Adrenal gland (tissue), 5 donors: ENCODE measurements at regions not wholly inside any gene's neighbourhood (a gene's known extent, or its start where the extent isn't known, plus 50 kb on each side); places are given as distances from the start of the nearest gene placed in this dataset.

Experiments
- POLR2A ChIP-seq, 2 donors: fragments of 450-650 bp; IDR thresholded peaks; one replicate each; pipeline ENCODE4 v1.6.1; 2017; ENCODE audit warnings: antibody characterized with exemption in 2 of 2, mild to moderate bottlenecking in 2 of 2, moderate library complexity in 1 of 2
- TF ChIP-seq, protein P1 (sequence below), 6 experiments: fragments of 450-650 bp in 4 of 6; fragments of 200-600 bp in 2 of 6; sonication (generic) in 1 of 6; IDR thresholded peaks; 1 replicate in 5 of 6; 2 replicates in 1 of 6; pipeline versions ENCODE4 v1.5.1 to v1.8.0; 2016 to 2021; ENCODE audit warnings: antibody characterized with exemption in 6 of 6, mild to moderate bottlenecking in 2 of 6, moderate library complexity in 1 of 6
- donor health status: DM: no; HTN: no; CAD: no.

DNA sequence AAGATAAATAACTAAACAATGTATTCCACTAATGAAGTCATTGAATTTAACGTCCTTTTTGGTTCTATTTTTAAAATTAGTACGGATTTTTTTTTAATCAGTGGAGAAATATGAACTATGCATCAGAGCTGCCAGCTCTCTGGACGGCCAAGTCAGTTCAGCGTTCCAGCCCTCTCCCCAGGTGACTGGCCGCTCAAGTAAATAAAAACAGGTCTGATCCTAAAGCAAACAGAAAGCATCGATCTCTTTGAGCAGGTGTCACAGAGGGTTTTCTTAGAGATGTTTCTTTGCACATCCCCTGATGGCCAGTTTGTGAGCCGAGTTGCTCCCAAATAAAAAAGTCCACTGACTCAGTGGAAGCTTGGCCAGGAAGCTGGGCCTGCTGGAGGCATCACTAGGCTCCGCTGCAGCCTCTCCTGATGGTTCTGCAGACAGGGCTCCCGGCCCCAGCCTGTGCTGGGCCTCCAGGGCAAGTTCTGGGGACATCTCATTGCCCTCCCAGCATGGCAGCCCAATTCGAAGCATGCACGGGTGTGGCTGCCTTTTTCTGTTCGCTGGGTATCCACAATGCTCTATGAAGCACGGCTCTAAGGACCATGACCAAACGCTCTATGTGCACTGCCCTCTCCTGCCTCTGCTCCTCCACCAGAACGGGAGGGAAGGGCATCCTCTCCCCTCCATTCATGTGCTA lies 74.7 kb upstream of the PPP2R2D start:
- TF ChIP-seq, protein P1, sequence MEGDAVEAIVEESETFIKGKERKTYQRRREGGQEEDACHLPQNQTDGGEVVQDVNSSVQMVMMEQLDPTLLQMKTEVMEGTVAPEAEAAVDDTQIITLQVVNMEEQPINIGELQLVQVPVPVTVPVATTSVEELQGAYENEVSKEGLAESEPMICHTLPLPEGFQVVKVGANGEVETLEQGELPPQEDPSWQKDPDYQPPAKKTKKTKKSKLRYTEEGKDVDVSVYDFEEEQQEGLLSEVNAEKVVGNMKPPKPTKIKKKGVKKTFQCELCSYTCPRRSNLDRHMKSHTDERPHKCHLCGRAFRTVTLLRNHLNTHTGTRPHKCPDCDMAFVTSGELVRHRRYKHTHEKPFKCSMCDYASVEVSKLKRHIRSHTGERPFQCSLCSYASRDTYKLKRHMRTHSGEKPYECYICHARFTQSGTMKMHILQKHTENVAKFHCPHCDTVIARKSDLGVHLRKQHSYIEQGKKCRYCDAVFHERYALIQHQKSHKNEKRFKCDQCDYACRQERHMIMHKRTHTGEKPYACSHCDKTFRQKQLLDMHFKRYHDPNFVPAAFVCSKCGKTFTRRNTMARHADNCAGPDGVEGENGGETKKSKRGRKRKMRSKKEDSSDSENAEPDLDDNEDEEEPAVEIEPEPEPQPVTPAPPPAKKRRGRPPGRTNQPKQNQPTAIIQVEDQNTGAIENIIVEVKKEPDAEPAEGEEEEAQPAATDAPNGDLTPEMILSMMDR (IDR thresholded peaks at IDR 0.05) = no peak
- no peak for TF ChIP-seq POLR2A (IDR thresholded peaks at IDR 0.05)
